ENCODE measurements at regions not wholly inside any gene's neighbourhood (a gene's known extent, or its start where the extent isn't known, plus 50 kb on each side); places are given as distances from the start of the nearest gene placed in this dataset.

- TF ChIP-seq SIN3A (conservative IDR thresholded peaks at IDR 0.05 in 1 of 2, IDR thresholded peaks at IDR 0.05 in 1 of 2; ENCODE audit: low read depth in 1 of 2, low read length in 2 of 2) (no peak), EGR1 (IDR thresholded peaks at IDR 0.05; ENCODE audit: borderline replicate concordance, low read depth, low read length) (no peak), JUN (IDR thresholded peaks at IDR 0.05; ENCODE audit: low read depth, low read length) (no peak), MAX (IDR thresholded peaks at IDR 0.05) (no peak), CHD1 (IDR thresholded peaks at IDR 0.05; ENCODE audit: low read depth, low read length) (no peak)
Measured at GRCh38 chr9:87370049-87370685, 127.5 kb upstream of the DAPK1 start (continued).
